ENCODE measurements at regions not wholly inside any gene's neighbourhood (a gene's known extent, or its start where the extent isn't known, plus 50 kb on each side); places are given as distances from the start of the nearest gene placed in this dataset.

- intact Hi-C loops (cut with DNase I), result no loop called here
- Histone ChIP-seq H3K27ac (no peak overlapping the region), H3K4me1 (no peaks in the 10 kb centered on the region), H3K27me3 (no peaks in the 10 kb centered on the region), H3K9me3 (no peaks in the 10 kb centered on the region), H3K4me3 (no peak overlapping the region), H3K36me3 (replicated peaks in 1 of 2; ENCODE audit: insufficient read depth in 1 of 2, low read depth in 2 of 2) (no peaks in the 10 kb centered on the region)
- DNase-seq (no peak), ATAC-seq (no peak)
- TF ChIP-seq POLR2A (IDR thresholded peaks at IDR 0.05) (no peak), CTCF (IDR thresholded peaks at IDR 0.05) (no peak)
- 78 to 88% methylated on average over 4 of the region's 4 CpGs for WGBS, 2 donors
Observed at GRCh38 chr2:220562375-220563140, 935.1 kb downstream of the SLC4A3 start.

GRCh38 chr2:220568296-220568695 lies 940.9 kb downstream of the SLC4A3 start:
- DNase-seq, result no peak
- no peaks in the 10 kb centered on the region for H3K36me3 ChIP-seq (replicated peaks in 1 of 2; ENCODE audit: insufficient read depth in 1 of 2, low read depth in 2 of 2)
- 77% methylated on average over 8 of the region's 8 CpGs for WGBS, 2 donors
- no peaks in the 10 kb centered on the region for H3K27me3 ChIP-seq
- ATAC-seq, result no peak
- TF ChIP-seq CTCF (IDR thresholded peaks at IDR 0.05) (no peak), POLR2A (IDR thresholded peaks at IDR 0.05) (no peak)
- no peak overlapping the region for H3K27ac ChIP-seq
- intact Hi-C loops (cut with DNase I), result no loop called here
- H3K9me3 ChIP-seq, result no peaks in the 10 kb centered on the region
- no peaks in the 10 kb centered on the region for H3K4me1 ChIP-seq
- H3K4me3 ChIP-seq, result no peak overlapping the region

DNA sequence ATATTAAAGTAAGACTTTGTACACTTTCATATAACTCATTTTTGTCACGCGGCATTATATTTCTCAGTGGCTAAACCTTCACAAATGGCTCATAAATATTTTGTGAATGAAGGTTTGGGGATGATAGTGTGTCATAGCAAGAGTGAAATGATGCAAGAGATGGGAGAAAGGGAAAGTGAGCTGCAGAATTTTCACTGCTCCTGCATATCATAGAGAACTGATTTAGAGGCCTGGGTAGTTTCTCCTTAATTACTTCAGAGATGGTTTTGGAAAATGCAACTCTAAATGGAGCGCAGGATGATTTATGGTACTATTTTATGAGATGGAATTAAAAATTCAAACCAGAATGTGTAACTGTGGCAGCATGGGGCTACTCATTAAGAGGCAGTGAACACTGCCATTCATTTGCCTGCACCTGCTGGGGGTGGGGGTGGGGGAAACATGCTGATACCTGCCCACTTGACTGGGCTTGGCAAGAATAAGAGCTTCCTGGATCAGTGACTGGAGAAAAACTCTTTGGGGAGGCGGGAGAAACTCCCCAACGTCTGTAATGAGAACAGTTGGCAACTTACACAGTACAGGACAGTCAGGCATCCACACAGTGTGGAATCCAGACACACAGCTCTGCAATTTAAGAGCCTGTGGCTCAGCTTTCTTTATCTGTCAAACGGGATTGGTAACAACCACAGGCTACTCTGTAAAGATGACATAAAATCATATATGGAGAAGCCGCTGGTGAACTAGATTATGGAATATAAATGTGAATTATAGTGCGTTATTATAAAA lies 941.9 kb downstream of the SLC4A3 start:
- TF ChIP-seq CTCF (IDR thresholded peaks at IDR 0.05) (no peak), POLR2A (IDR thresholded peaks at IDR 0.05) (no peak)
- DNase-seq, result no peak
- no peak overlapping the region for H3K27ac ChIP-seq
- H3K36me3 ChIP-seq (replicated peaks in 1 of 2; ENCODE audit: insufficient read depth in 1 of 2, low read depth in 2 of 2), result no peaks in the 10 kb centered on the region
- H3K4me1 ChIP-seq, result no peaks in the 10 kb centered on the region
- H3K9me3 ChIP-seq, result no peaks in the 10 kb centered on the region
- no peak overlapping the region for H3K4me3 ChIP-seq
- 66 to 76% methylated on average over 8 of the region's 8 CpGs for WGBS, 2 donors
- no peak for ATAC-seq
- H3K27me3 ChIP-seq, result no peaks in the 10 kb centered on the region
- intact Hi-C loops (cut with DNase I), result no loop called here

- intact Hi-C loops (cut with DNase I), result no loop called here
- no peak for DNase-seq
- TF ChIP-seq CTCF (IDR thresholded peaks at IDR 0.05) (no peak), POLR2A (IDR thresholded peaks at IDR 0.05) (no peak)
Observed at GRCh38 chr2:220572385-220572784, 945.0 kb downstream of the SLC4A3 start.

More at GRCh38 chr2:220572385-220572784, 945.0 kb downstream of the SLC4A3 start:
- Histone ChIP-seq H3K4me3 (no peak overlapping the region), H3K9me3 (no peaks in the 10 kb centered on the region), H3K4me1 (no peaks in the 10 kb centered on the region), H3K27ac (no peak overlapping the region), H3K27me3 (no peaks in the 10 kb centered on the region), H3K36me3 (replicated peaks in 1 of 2; ENCODE audit: insufficient read depth in 1 of 2, low read depth in 2 of 2) (no peaks in the 10 kb centered on the region)
- no peak for ATAC-seq
- WGBS, 2 donors, result 70 to 79% methylated on average over 4 of the region's 4 CpGs

All from body of pancreas (tissue), 4 donors.